GM18520 (cell line): ENCODE measurements at regions not wholly inside any gene's neighbourhood (a gene's known extent, or its start where the extent isn't known, plus 50 kb on each side); places are given as distances from the start of the nearest gene placed in this dataset.
"Not testable (repeated sequence)": the region's sequence is repeated elsewhere in the genome, so short reads cannot be mapped to it uniquely, and the experiment has no call there.

ENCODE experiments used
- ATAC-seq: cut with Tn5 transposase; IDR thresholded peaks from one replicate; pipeline ENCODE4 v1.9.1; 2021; ENCODE audit not compliant: unreplicated experiment

DNA sequence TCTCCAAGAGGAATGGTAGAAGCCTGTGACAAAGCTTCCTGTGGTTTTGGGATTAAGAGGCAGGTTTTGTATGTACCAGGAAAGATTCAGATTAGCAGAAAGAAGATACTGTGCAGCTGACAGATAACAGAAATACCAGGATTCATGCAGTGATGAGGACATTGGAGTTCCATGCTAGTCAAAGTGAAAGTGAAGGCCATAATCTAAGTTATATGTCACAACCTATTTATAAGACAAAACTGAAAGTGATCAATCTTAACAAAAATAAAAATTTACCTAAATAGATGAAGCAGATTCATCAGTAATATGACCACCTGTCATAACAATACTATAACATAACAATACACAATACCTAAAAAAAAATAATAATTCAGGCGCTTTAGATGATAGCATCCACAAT is 1305.2 kb upstream of the PCDH9 start:
- ATAC-seq = peak; percentile 77

- not testable (repeated sequence) for ATAC-seq
Measured at GRCh38 chr13:68527167-68527566, 1297.0 kb upstream of the PCDH9 start.

GRCh38 chr13:68523838-68524424 is 1293.8 kb upstream of the PCDH9 start:
- no peak for ATAC-seq

DNA sequence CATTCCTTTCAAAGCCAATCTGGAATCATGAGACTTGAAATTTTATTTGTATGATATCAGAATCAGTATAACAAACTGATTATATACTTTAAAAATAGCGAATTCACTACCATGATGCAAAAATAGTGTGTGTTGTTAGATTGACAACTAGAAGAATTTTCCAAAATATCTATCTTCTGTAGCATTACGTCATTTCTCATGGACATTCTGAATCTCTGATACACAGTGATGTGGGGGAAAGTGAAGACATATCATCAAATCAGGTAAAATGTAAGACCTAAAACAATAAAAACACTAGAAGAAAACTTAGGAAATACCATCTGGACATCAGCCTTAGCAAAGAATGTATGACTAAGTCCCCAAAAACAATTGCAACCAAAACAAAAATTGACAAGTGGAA is 1292.0 kb upstream of the PCDH9 start:
- ATAC-seq = no peak

DNA sequence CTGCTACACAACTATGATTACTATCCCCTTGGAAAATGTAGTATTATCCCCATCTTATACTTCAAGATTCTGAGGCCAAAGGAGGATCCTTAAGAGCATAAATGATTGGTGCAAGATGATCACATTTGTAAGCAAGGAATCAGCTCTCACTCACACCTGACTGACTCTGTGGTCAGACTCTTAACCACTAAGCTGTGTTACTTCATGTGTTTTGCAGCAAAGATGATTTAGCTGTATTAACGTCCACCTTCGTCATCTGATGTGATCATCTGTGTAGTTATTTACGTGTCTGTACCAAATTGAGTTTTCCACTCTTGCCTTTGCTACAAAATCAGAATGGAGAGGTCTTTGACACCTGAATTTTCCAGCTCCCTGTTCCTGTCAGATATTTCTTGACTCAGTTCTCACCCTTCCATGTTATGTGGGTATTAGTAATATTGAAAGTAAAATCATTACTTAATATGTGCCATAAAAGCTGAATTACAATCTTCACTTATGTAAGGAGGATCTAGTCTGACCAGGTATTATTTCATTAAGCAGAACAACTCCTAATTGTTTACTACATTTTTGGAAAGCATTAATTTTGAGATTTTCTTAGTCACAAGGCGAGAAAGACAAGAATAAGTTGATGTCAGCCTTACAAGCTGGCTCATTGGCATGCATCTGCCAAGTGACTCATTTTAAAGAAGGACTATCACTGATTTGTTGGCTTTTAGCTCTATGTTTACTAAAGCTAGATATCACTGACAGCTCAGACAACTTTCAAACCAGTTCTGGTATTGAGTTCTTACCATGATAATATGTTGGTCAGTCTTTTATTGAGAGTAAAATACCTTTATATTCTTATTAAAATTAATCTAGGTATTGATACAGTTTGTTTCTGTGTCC is 1279.8 kb upstream of the PCDH9 start:
- peak; percentile 86 for ATAC-seq

GRCh38 chr13:68506888-68507551 is 1276.9 kb upstream of the PCDH9 start:
- no peak for ATAC-seq

- ATAC-seq = no peak
Measured at GRCh38 chr13:68490594-68490993, 1260.5 kb upstream of the PCDH9 start.

DNA sequence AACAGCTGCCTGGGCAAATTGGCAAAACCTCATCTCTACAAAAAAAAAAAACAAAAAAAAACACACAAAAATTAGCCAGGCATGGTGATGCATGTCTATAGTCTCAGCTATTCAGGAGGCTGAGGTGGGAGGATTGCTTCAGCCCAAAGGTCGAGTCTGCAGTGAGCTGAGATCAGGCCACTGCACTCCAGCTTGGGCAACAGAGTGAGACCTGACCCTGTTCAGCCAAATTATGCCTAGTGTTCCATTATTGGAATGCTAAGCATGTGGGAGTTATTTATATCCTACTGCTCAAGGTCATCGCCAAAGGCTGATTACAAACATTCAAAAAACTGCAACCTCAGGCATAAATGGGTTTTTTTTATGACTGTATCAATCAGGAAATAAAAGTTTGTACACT is 1251.0 kb upstream of the PCDH9 start:
- no peak for ATAC-seq

- ATAC-seq = no peak
Measured at GRCh38 chr13:68473834-68474326, 1243.7 kb upstream of the PCDH9 start.

- no peak for ATAC-seq
Measured at GRCh38 chr13:68467160-68467559, 1237.0 kb upstream of the PCDH9 start.

GRCh38 chr13:68440874-68441273 is 1210.7 kb upstream of the PCDH9 start:
- ATAC-seq = no peak

- ATAC-seq = no peak
Measured at GRCh38 chr13:68439817-68440216, 1209.7 kb upstream of the PCDH9 start.

GRCh38 chr13:68428292-68428691 is 1198.2 kb upstream of the PCDH9 start:
- no peak for ATAC-seq

GRCh38 chr13:68417801-68418200 is 1187.7 kb upstream of the PCDH9 start:
- no peak for ATAC-seq

GRCh38 chr13:68410007-68410406 is 1179.9 kb upstream of the PCDH9 start:
- ATAC-seq = no peak

- ATAC-seq = no peak
Measured at GRCh38 chr13:68390987-68391386, 1160.9 kb upstream of the PCDH9 start.

DNA sequence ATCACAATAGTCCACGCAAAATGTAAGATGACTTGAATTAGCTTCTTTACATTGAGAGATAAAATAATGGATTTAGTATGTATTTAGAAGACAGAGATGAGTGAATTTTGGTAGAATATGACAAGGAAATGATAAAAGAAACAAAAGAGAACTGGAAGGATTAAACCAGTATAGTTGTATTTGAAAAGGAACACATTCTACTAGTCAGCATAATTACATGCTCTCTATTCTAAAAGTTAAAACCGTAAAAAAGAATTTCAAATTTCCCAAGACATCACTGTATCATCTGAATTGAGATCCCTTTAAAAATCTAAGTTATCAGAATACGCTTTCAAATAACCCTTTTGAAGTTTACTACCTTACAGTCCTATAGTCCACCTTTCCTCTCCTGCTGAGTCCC is 1156.7 kb upstream of the PCDH9 start:
- no peak for ATAC-seq

GRCh38 chr13:68380041-68380973 is 1150.2 kb upstream of the PCDH9 start:
- ATAC-seq = no peak

- ATAC-seq = no peak
Measured at GRCh38 chr13:68378294-68378693, 1148.2 kb upstream of the PCDH9 start.

DNA sequence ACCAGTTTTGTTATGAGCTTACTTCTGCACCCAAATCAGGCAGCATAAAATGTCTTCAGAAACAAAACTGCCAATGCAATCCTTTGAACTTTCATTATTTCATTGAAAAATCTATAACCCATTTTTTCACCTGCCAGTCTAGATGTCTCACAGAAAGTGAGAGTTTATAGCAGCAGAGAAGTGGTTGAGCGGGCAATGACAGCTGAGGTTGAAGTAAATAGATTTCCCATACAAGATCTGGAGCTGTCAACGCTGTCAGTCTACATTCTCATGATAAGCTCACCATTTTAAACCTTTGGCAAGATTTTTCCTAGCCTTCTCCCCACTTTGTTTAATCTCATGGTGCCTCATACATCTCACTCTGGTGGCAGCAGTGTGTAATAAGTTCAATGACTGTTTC is 1144.9 kb upstream of the PCDH9 start:
- ATAC-seq = no peak

DNA sequence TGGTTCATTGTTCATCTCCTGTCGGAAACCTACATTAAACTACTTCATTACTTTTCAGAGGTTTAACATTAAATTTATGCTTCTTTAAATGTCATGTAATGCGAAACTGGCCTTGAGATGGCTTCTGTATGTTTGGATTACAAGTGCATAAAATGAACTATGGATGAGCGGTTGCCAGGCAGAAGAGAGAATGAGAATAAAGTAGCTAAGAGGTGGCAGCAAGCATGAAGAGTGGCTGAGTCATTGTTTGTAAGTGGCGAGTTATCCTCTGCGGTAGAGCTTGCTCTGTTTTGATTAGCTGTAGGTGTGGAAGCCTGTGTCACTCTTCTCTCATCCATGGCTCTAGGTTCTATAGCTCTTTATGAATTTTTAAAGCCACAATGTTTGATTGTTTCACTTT is 1139.6 kb upstream of the PCDH9 start:
- no peak for ATAC-seq
